ENCODE measurements at regions not wholly inside any gene's neighbourhood (a gene's known extent, or its start where the extent isn't known, plus 50 kb on each side); places are given as distances from the start of the nearest gene placed in this dataset.

GRCh38 chr13:67538906-67539305, 308.8 kb upstream of the PCDH9 start:
- Histone ChIP-seq H3K9me3 (ENCODE audit: control insufficient read depth, low read depth, low read length) (no peaks in the 10 kb centered on the region), H3K27me3 (ENCODE audit: control insufficient read depth, extremely low read depth, insufficient read depth, low read length) (no peaks in the 10 kb centered on the region), H3K27ac (ENCODE audit: control insufficient read depth, insufficient read depth, low read length) (no peak overlapping the region), H3K36me3 (ENCODE audit: control insufficient read depth in 2 of 2, extremely low read depth in 1 of 2, insufficient read depth in 2 of 2, low read length in 2 of 2) (no peaks in the 10 kb centered on the region), H3K4me2 (ENCODE audit: control insufficient read depth, extremely low read depth, insufficient read depth, low read depth, low read length) (no peak overlapping the region), H3K79me2 (ENCODE audit: control insufficient read depth, insufficient read depth, low read length) (no peaks in the 10 kb centered on the region), H3K4me3 (ENCODE audit: control insufficient read depth in 2 of 3, extremely low read depth in 1 of 3, insufficient read depth in 2 of 3, low read depth in 1 of 3, low read length in 3 of 3) (no peak overlapping the region), H3K4me1 (ENCODE audit: control insufficient read depth, extremely low read depth, insufficient read depth, low read length) (no peaks in the 10 kb centered on the region), H3K9ac (ENCODE audit: control insufficient read depth, extremely low read depth, insufficient read depth, low read length) (no peak overlapping the region), H2AFZ (ENCODE audit: control insufficient read depth, low read length) (no peak overlapping the region), H4K20me1 (ENCODE audit: control insufficient read depth, extremely low read depth, insufficient read depth, low read length) (no peaks in the 10 kb centered on the region), H3K9me1 (ENCODE audit: control insufficient read depth, extremely low read depth, insufficient read depth, low read length) (no peaks in the 10 kb centered on the region)
- dilution Hi-C loops (cut with MboI; ENCODE audit: extremely low pct_ligation_motif_present, low sequenced_read_pairs) = no loop called here
- DNase-seq (ENCODE audit: low read depth, low spot score) = no peak
- TF ChIP-seq, protein P1, sequence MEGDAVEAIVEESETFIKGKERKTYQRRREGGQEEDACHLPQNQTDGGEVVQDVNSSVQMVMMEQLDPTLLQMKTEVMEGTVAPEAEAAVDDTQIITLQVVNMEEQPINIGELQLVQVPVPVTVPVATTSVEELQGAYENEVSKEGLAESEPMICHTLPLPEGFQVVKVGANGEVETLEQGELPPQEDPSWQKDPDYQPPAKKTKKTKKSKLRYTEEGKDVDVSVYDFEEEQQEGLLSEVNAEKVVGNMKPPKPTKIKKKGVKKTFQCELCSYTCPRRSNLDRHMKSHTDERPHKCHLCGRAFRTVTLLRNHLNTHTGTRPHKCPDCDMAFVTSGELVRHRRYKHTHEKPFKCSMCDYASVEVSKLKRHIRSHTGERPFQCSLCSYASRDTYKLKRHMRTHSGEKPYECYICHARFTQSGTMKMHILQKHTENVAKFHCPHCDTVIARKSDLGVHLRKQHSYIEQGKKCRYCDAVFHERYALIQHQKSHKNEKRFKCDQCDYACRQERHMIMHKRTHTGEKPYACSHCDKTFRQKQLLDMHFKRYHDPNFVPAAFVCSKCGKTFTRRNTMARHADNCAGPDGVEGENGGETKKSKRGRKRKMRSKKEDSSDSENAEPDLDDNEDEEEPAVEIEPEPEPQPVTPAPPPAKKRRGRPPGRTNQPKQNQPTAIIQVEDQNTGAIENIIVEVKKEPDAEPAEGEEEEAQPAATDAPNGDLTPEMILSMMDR (optimal IDR thresholded peaks at IDR 0.05 in 1 of 3, IDR thresholded peaks at IDR 0.05 in 1 of 3, conservative IDR thresholded peaks at IDR 0.05 in 1 of 3; ENCODE audit: extremely low read depth in 1 of 3, insufficient read depth in 2 of 3, low read length in 3 of 3) = no peak
- no peak for TF ChIP-seq EZH2 (IDR thresholded peaks at IDR 0.05; ENCODE audit: low read length)
- no peak for FAIRE-seq

DNA sequence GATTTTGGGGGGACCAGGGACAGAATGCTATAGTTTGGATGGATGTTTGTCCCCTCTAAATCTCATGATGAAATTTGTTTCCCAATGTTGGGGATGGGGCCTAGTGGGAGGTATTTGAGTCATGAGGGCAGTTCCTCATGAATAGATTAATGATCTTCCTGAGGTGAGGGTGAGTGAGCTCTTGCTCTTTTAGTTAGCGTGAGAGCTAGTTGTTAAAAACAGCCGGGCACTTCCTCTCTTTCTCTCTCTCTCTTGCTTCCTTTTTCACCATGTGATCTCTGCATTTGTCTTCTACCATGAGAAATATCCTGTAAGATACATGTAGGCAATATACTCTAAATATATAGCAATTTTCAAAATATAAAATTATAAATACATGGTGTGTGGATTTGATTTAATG, 290.8 kb upstream of the PCDH9 start:
- Histone ChIP-seq H3K27me3 (ENCODE audit: control insufficient read depth, extremely low read depth, insufficient read depth, low read length) (no peaks in the 10 kb centered on the region), H3K4me1 (ENCODE audit: control insufficient read depth, extremely low read depth, insufficient read depth, low read length) (no peaks in the 10 kb centered on the region), H3K9me3 (ENCODE audit: control insufficient read depth, low read depth, low read length) (no peaks in the 10 kb centered on the region), H4K20me1 (ENCODE audit: control insufficient read depth, extremely low read depth, insufficient read depth, low read length) (no peaks in the 10 kb centered on the region), H3K4me3 (ENCODE audit: control insufficient read depth in 2 of 3, extremely low read depth in 1 of 3, insufficient read depth in 2 of 3, low read depth in 1 of 3, low read length in 3 of 3) (no peak overlapping the region), H2AFZ (ENCODE audit: control insufficient read depth, low read length) (no peak overlapping the region), H3K79me2 (ENCODE audit: control insufficient read depth, insufficient read depth, low read length) (no peaks in the 10 kb centered on the region), H3K27ac (ENCODE audit: control insufficient read depth, insufficient read depth, low read length) (no peak overlapping the region), H3K36me3 (ENCODE audit: control insufficient read depth in 2 of 2, extremely low read depth in 1 of 2, insufficient read depth in 2 of 2, low read length in 2 of 2) (no peaks in the 10 kb centered on the region), H3K4me2 (ENCODE audit: control insufficient read depth, extremely low read depth, insufficient read depth, low read depth, low read length) (no peak overlapping the region), H3K9ac (ENCODE audit: control insufficient read depth, extremely low read depth, insufficient read depth, low read length) (no peak overlapping the region), H3K9me1 (ENCODE audit: control insufficient read depth, extremely low read depth, insufficient read depth, low read length) (no peaks in the 10 kb centered on the region)
- DNase-seq (ENCODE audit: low read depth, low spot score) (no peak), FAIRE-seq (no peak)
- TF ChIP-seq, protein P1 (optimal IDR thresholded peaks at IDR 0.05 in 1 of 3, IDR thresholded peaks at IDR 0.05 in 1 of 3, conservative IDR thresholded peaks at IDR 0.05 in 1 of 3; ENCODE audit: extremely low read depth in 1 of 3, insufficient read depth in 2 of 3, low read length in 3 of 3) = no peak
- no peak for TF ChIP-seq EZH2 (IDR thresholded peaks at IDR 0.05; ENCODE audit: low read length)
- dilution Hi-C loops (cut with MboI; ENCODE audit: extremely low pct_ligation_motif_present, low sequenced_read_pairs) = no loop called here

All from keratinocyte (primary cell).